ENCODE measurements at regions not wholly inside any gene's neighbourhood (a gene's known extent, or its start where the extent isn't known, plus 50 kb on each side); places are given as distances from the start of the nearest gene placed in this dataset.

DNA sequence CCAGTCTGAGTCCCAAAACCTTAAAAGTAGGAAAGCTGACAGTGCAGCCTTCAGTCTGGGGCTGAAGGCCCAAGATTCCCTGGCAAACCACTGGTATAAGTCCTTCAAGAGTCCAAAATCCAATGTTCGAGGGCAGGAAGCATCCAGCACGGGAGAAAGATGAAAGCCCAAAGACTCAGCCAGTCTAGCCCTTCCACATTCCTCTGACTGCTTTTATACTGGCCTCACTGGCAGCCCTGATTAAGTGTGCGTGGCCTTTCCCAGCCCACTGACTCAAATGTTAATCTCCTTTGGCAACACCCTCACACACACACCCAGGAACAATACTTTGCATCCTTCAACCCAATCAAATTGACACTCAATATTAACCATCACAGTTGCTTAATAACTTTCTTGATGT lies 372.1 kb upstream of the CCDC196 start:
- no peak for ATAC-seq (ENCODE audit: low read depth)

More for the DNA sequence above, 372.1 kb upstream of the CCDC196 start:
- Histone ChIP-seq H4K91ac (ENCODE audit: insufficient read depth, low read depth, low read length) (no peak overlapping the region), H2AFZ (replicated peaks; ENCODE audit: low read length, poor library complexity) (no peak overlapping the region), H3K27me3 (ENCODE audit: control insufficient read depth, insufficient read depth, low read length) (no peaks in the 10 kb centered on the region), H4K20me1 (ENCODE audit: insufficient read depth, low read length) (no peaks in the 10 kb centered on the region), H4K8ac (ENCODE audit: low read depth in 2 of 2, low read length in 2 of 2) (no peak overlapping the region), H4K5ac (ENCODE audit: low read depth, low read length) (no peak overlapping the region), H3K18ac (ENCODE audit: low read depth, low read length) (no peak overlapping the region), H2AK9ac (replicated peaks; ENCODE audit: low read depth, low read length, poor library complexity) (peak overlapping the region; percentile 10), H3K14ac (replicated peaks; ENCODE audit: low read depth, low read length) (no peak overlapping the region), H3K56ac (ENCODE audit: extremely low read depth, insufficient read depth, low read length) (no peak overlapping the region), H3K9me1 (ENCODE audit: insufficient read depth, low read length) (no peaks in the 10 kb centered on the region), H2BK15ac (ENCODE audit: low read depth, low read length) (no peak overlapping the region), H2BK5ac (ENCODE audit: low read depth, low read length, poor library complexity, severe bottlenecking) (no peak overlapping the region), H3K4me2 (ENCODE audit: low read depth, low read length) (no peak overlapping the region), H3K23ac (ENCODE audit: low read depth, low read length) (no peak overlapping the region), H3K27ac (ENCODE audit: insufficient read depth, low read length) (no peak overlapping the region), H3K36me3 (ENCODE audit: control insufficient read depth, insufficient read depth, low read length) (no peaks in the 10 kb centered on the region), H2BK120ac (ENCODE audit: low read depth, low read length) (no peak overlapping the region), H2AK5ac (ENCODE audit: low read depth, low read length) (no peak overlapping the region), H3K4me3 (ENCODE audit: insufficient read depth, low read depth, low read length) (no peak overlapping the region), H3K4ac (ENCODE audit: low read depth, low read length) (no peak overlapping the region), H3K79me1 (ENCODE audit: low read depth in 1 of 2, low read length in 2 of 2) (no peaks in the 10 kb centered on the region), H3K4me1 (ENCODE audit: control insufficient read depth, insufficient read depth, low read length) (no peaks in the 10 kb centered on the region), H2BK20ac (ENCODE audit: low read depth, low read length) (no peak overlapping the region), H3K9ac (ENCODE audit: low read depth, low read length) (no peak overlapping the region), H3K9me3 (ENCODE audit: control insufficient read depth, insufficient read depth, low read length) (peaks cover 18% of the 10 kb centered on the region)
- in situ Hi-C loops (cut with MboI; ENCODE audit: low sequenced_read_pairs) (no loop called here), intact Hi-C loops (cut with micrococcal nuclease) (no loop called here), dilution Hi-C loops (cut with HindIII; ENCODE audit: low sequenced_read_pairs, unreplicated experiment) (no loop called here)
- no TSS peak for BruUV-seq (replicated peaks)
- POLR2A ChIA-PET (ENCODE audit: unreplicated experiment), result no interaction called here
- WGBS, 2 experiments (ENCODE audit: extremely low coverage in 2 of 2, insufficient read length in 1 of 2), result no CpG with 5 or more reads among the region's 3 CpGs
- no peak for TF ChIP-seq POLR2A (IDR thresholded peaks at IDR 0.05; ENCODE audit: low read depth, low read length)
- TF ChIP-seq SMC3 (IDR thresholded peaks at IDR 0.05; ENCODE audit: low read depth, low read length), result no peak
- TF ChIP-seq, protein P1, sequence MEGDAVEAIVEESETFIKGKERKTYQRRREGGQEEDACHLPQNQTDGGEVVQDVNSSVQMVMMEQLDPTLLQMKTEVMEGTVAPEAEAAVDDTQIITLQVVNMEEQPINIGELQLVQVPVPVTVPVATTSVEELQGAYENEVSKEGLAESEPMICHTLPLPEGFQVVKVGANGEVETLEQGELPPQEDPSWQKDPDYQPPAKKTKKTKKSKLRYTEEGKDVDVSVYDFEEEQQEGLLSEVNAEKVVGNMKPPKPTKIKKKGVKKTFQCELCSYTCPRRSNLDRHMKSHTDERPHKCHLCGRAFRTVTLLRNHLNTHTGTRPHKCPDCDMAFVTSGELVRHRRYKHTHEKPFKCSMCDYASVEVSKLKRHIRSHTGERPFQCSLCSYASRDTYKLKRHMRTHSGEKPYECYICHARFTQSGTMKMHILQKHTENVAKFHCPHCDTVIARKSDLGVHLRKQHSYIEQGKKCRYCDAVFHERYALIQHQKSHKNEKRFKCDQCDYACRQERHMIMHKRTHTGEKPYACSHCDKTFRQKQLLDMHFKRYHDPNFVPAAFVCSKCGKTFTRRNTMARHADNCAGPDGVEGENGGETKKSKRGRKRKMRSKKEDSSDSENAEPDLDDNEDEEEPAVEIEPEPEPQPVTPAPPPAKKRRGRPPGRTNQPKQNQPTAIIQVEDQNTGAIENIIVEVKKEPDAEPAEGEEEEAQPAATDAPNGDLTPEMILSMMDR (conservative IDR thresholded peaks at IDR 0.05; ENCODE audit: low read depth, low read length), result no peak
- CTCF ChIA-PET, result no interaction called here
- no peak for DNase-seq
